Tibial artery (tissue), 4 donors: ENCODE measurements at regions not wholly inside any gene's neighbourhood (a gene's known extent, or its start where the extent isn't known, plus 50 kb on each side); places are given as distances from the start of the nearest gene placed in this dataset.
A peak's percentile ranks its signal among the peaks of the same experiment; 100 is the strongest.

Source experiments
- DNase-seq, 2 donors: peaks; one replicate each; pipeline ENCODE4 v3.0.0-alpha.2; 2019
- H3K27ac ChIP-seq, 2 donors: fragments of 200-600 bp; sonication (generic) in 1 of 2; 1 replicate in 1 of 2; 2 replicates in 1 of 2; pipeline ENCODE4 v1.5.1; 2018 to 2019; ENCODE audit warnings: mild to moderate bottlenecking in 1 of 2
- H3K27me3 ChIP-seq, 2 donors: fragments of 200-600 bp; sonication (generic) in 1 of 2; one replicate each; pipeline versions ENCODE4 v1.5.1 to v1.6.0; 2016 to 2019
- H3K36me3 ChIP-seq, 3 donors: fragments of 200-600 bp; sonication (generic) in 2 of 3; one replicate each; pipeline ENCODE4 v1.5.1; 2016 to 2019; ENCODE audit warnings: mild to moderate bottlenecking in 2 of 3
- H3K4me1 ChIP-seq, 4 donors: fragments of 200-600 bp; sonication (generic) in 2 of 4; 1 replicate in 3 of 4; 2 replicates in 1 of 4; pipeline ENCODE4 v1.5.1; 2016 to 2019
- H3K4me3 ChIP-seq, 2 donors: fragments of 200-600 bp; sonication (generic) in 1 of 2; 1 replicate in 1 of 2; 2 replicates in 1 of 2; pipeline ENCODE4 v1.5.1; 2018 to 2019; ENCODE audit warnings: mild to moderate bottlenecking in 2 of 2
- H3K9me3 ChIP-seq, 3 donors: fragments of 200-600 bp; sonication (generic) in 1 of 3; one replicate each; pipeline ENCODE4 v1.5.1; 2016 to 2019
- CTCF ChIP-seq, 2 experiments: fragments of 200-600 bp in 1 of 2; fragments of 450-650 bp in 1 of 2; IDR thresholded peaks; one replicate each; pipeline ENCODE4 v1.5.1; 2017 to 2019; ENCODE audit warnings: antibody characterized with exemption in 2 of 2, mild to moderate bottlenecking in 1 of 2, moderate library complexity in 1 of 2
- intact Hi-C: fragments of 100-400 bp; cut with DNase I; formaldehyde crosslinking; loops from one replicate; pipeline ENCODE4 v1.15.0; 2023; ENCODE audit warnings: low total_unique reads

- intact Hi-C loops = no loop called here
These were observed 52.3 kb downstream of the MRPL57 start for GRCh38 chr13:21228738-21229137.

GRCh38 chr13:21229241-21230024 is 53.0 kb downstream of the MRPL57 start:
- H3K4me3 ChIP-seq = no peak overlapping the region
- no peak for TF ChIP-seq CTCF (IDR thresholded peaks at IDR 0.05)
- intact Hi-C loops = no loop called here
- no peaks in the 10 kb centered on the region for H3K9me3 ChIP-seq
- no peak overlapping the region for H3K27ac ChIP-seq
- H3K4me1 ChIP-seq = no peaks in the 10 kb centered on the region
- H3K36me3 ChIP-seq = no peaks in the 10 kb centered on the region
- H3K27me3 ChIP-seq = no peaks in the 10 kb centered on the region
- no peak for DNase-seq

More at GRCh38 chr13:21228738-21229137, 52.3 kb downstream of the MRPL57 start:
- no peaks in the 10 kb centered on the region for H3K9me3 ChIP-seq
- TF ChIP-seq CTCF (IDR thresholded peaks at IDR 0.05) = no peak
- DNase-seq = no peak
- no peaks in the 10 kb centered on the region for H3K36me3 ChIP-seq
- no peak overlapping the region for H3K27ac ChIP-seq
- no peaks in the 10 kb centered on the region for H3K4me1 ChIP-seq
- H3K4me3 ChIP-seq = no peak overlapping the region
- no peaks in the 10 kb centered on the region for H3K27me3 ChIP-seq

- no peaks in the 10 kb centered on the region for H3K4me1 ChIP-seq
- H3K36me3 ChIP-seq = no peaks in the 10 kb centered on the region
- no peak overlapping the region for H3K27ac ChIP-seq
- no peak for TF ChIP-seq CTCF (IDR thresholded peaks at IDR 0.05)
- no peaks in the 10 kb centered on the region for H3K9me3 ChIP-seq
- no peaks in the 10 kb centered on the region for H3K27me3 ChIP-seq
- no peak for DNase-seq
- H3K4me3 ChIP-seq = no peak overlapping the region
- intact Hi-C loops = no loop called here
These were observed 54.1 kb downstream of the MRPL57 start for GRCh38 chr13:21230516-21230915.

- no peaks in the 10 kb centered on the region for H3K36me3 ChIP-seq
- no peaks in the 10 kb centered on the region for H3K4me1 ChIP-seq
- no peaks in the 10 kb centered on the region for H3K27me3 ChIP-seq
- no peaks in the 10 kb centered on the region for H3K9me3 ChIP-seq
- no peak overlapping the region for H3K27ac ChIP-seq
- intact Hi-C loops = no loop called here
- DNase-seq = no peak
- H3K4me3 ChIP-seq = no peak overlapping the region
- no peak for TF ChIP-seq CTCF (IDR thresholded peaks at IDR 0.05)
These were observed 55.0 kb downstream of the MRPL57 start for GRCh38 chr13:21231426-21231940.

GRCh38 chr13:21232196-21232595 is 55.7 kb downstream of the MRPL57 start:
- Histone ChIP-seq H3K36me3 (no peaks in the 10 kb centered on the region), H3K27me3 (no peaks in the 10 kb centered on the region), H3K4me1 (no peaks in the 10 kb centered on the region), H3K27ac (no peak overlapping the region), H3K4me3 (no peak overlapping the region), H3K9me3 (no peaks in the 10 kb centered on the region)
- no peak for TF ChIP-seq CTCF (IDR thresholded peaks at IDR 0.05)
- DNase-seq = peak in 1 of 2 donors; percentile 47
- intact Hi-C loops = no loop called here
